IPS DF 4.7 (cell line): ENCODE measurements at regions not wholly inside any gene's neighbourhood (a gene's known extent, or its start where the extent isn't known, plus 50 kb on each side); places are given as distances from the start of the nearest gene placed in this dataset.
"Not testable (repeated sequence)": the region's sequence is repeated elsewhere in the genome, so short reads cannot be mapped to it uniquely, and the experiment has no call there.

Source experiments
- DNase-seq: peaks from one replicate; pipeline ENCODE4 v3.0.0-alpha.2; 2013; ENCODE audit warnings: low spot score; ENCODE audit errors: extremely low read depth

- DNase-seq = no peak
Measured at GRCh38 chr12:46573347-46573658, 200.7 kb upstream of the SLC38A2 start.

DNA sequence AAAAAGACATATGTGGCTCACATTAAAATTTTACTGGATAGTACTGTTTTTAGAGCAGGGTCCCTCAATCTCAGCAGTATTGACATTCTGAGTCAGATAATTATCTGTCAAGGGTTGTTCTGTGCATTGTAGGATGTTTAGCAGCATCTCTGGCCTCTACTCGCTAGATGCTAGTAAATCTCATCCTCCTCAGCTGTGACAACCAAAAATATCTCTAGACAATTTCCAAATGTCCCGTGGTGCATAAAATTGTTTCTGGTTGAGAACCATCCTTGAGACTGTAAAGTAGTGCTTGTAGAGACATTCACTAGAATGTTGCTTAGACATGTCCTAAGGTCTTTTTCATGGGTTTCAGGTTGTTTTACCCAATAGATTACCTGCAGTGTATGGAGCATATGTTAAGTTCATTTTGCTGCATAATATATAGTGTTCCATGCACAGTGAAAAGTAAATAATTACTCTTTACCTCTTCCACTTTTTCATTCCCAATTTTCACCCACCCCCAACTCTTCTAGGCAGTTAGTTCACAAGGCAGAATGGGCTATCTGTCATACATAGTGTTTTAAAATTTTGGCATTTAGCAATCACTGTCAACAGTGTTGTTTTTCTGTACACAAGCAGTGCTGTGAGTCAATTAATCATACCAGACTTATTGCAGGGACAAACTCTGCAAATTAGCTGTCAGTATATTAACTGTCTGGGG is 200.2 kb upstream of the SLC38A2 start:
- no peak for DNase-seq

GRCh38 chr12:46571608-46572007 is 199.0 kb upstream of the SLC38A2 start:
- DNase-seq = no peak

DNA sequence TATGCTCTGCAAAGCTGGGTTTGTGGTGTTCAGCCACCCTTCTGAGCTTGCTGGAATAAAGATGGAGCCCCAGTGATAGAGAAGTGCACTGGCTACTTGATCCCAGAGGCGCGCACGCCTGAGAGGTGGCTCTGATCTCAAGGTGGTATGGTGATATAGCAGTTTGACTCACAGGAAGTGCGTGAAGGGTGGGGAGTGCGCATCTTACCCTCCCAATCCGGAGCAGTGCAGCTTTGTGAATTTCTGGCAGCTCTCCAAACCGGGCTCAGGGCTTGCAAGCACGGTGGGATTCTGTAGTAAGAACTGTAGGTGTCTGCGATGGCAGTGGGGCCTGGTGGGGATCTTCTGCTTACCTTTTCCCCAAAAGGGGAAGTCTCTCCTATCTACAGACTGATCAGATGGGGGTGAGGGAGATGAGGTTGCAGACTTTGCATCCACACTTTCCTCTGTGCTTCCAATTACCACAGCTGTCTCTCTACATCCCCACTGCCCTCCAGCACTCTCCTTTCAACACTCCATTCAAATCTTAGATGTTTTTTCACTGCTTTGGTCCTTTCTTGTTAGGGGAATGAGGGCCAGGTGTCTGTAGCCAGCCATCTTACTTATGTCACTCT is 197.4 kb upstream of the SLC38A2 start:
- DNase-seq = no peak

DNA sequence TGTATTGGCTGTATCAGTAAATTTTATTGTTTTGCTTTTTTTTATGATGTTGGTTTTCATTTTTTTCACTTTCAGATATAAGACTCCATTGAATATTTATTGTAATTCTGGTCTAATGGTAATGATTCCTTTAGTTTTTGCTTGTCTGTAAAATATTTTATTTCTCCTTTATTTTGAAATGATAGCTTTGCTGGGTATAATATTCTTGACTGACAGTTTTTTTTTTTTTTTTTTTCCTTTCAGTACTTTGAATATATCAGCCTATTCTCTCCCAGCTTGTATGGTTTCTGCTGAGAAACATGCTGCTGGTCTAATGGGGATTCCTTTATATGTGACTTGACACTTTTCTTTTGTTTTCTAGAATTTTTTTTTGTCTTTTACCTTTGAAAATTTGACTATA is 195.1 kb upstream of the SLC38A2 start:
- no peak for DNase-seq

- DNase-seq = no peak
Measured at GRCh38 chr12:46562625-46563225, 190.2 kb upstream of the SLC38A2 start.

DNA sequence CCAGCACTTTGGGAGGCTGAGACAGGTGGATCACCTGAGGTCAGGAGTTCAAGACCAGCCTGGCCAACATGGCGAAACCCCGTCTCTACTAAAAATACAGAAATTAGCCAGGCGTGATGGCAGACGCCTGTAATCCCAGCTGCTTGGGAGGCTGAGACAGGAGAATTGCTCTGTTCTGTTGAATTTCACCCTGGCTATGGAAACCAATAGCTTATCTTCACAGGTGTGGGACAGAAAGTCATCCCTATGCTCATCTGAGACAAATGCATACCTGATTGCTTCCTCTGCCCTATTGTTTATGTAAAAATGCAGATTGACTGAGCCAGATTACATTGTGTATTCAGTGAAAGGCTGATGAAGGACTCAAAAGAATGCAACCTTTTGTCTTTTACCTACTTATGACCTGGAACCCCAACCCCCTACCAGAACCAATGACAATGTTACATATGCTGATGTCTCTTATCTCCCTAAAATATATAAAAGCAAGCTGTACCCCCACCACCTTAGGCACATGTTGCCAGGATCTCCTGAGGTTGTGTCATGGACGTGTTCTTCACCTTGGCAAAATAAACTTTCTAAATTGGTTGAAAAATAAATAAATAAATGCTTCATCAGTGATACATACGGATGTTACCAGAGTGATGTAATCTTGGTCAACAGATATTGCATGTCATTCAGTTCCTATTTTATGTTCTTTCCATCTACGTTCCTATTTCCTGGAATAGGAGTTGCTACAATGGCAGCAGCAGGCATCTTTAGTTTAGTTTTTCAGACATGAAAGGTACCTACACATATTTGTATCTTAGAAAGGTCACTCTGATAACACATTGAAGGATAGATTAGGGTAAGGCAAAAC is 189.4 kb upstream of the SLC38A2 start:
- DNase-seq = not testable (repeated sequence)

DNA sequence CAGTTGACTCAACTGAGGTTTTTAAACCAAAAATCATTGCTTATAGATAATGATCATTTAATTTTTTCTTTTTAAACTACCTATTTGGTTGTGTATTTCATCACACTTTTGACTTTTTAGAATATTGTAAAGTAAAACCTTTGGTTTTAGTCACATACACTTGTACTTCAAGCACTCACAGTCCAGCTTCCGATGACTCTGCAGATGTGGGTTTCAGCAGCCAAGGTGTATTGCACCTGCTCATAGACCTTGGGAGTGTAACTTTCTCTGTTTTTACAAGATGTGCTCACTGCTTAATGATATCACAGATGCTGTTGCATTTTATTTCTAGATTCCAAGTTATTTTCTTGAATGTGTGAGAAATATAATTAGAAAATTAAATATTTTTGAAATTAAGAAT is 188.3 kb upstream of the SLC38A2 start:
- no peak for DNase-seq

GRCh38 chr12:46560089-46560488 is 187.5 kb upstream of the SLC38A2 start:
- no peak for DNase-seq

DNA sequence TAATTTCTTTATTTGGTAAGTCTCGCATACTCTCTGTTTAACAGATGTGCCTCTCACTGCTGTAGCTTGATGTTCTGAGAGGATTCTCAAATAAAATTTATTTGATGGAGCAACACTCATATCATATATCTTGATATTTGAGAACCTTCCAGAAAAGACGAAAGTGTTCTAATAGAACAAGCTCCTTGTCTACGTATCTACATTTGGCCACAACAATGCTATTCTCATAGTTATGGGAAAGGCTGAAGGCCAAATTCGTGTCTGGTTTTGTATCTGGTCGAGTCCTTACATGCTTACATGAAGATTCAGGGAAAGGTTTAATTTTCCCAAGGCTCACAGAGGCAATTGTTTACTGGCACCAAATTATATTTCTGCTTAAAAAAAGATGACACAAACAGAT is 186.7 kb upstream of the SLC38A2 start:
- DNase-seq = no peak

GRCh38 chr12:46558677-46559076 is 186.1 kb upstream of the SLC38A2 start:
- no peak for DNase-seq

DNA sequence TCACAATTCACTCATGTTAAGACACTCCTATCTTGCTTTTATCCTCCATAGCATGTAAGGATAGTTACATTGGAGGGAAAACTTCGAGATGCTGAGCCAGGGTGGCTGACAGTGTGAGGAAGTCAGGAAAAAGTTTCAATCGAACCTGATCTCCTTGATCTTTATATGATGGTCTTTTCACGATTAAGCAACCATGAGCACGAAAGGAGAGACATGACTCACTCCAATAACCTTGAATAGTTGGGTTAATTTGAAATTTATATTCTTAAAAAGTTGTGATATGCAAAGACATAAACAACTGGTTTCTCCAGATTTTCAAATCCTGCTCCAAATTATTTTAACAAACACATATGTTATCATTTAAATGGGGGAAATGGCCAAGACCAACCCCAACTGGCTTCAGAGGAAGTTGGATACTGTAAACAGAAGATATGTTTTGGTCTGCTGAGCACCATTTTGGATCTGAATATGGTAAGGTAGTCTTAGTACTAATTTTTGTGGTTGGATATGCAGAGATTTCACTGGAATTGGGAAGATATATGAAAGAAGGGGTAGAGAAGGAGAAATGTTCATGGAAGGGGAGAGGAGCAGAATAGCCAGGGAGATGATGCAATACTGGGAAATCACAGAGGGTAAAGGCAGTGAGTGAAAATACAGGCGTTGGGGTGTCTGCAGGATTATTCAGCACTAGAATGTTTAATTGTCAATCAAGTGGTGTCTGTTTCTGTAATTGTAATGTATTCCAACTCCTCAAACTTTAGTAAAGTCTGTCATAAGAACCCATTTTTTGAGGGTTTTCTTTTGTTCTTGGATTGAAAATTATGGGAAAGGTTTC is 185.2 kb upstream of the SLC38A2 start:
- DNase-seq = no peak

DNA sequence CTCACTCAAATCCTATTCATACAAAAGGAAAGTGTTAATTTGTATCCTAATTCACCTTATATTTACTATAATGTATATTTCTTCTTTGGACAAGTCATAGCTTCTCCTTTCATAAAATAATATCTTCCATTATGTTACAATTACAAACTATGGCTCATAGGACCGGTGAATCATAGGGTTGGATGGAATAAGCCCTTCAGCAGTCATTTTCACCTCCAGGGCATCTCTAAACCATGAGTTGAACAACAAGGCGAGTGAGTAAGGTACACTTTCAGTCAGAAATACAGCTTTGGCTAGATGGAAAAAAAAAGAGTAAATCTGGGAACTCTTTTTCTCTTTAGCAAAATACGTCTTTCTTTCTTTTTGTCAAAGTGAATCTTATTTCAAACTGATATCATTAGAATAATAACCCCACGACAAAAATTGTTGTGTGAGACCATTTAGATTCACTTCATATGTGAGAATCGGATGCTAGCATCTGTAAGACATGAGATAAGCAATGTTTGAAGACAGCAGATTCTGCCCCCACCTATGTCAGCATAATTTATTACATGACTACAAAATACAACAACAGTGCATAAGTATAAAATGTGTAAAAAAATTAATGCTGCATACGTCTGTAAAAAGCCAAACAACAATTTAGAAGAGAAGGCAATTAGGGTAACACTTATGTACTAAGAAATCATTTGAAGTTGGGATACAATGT is 184.4 kb upstream of the SLC38A2 start:
- DNase-seq = no peak

GRCh38 chr12:46556105-46556559 is 183.6 kb upstream of the SLC38A2 start:
- no peak for DNase-seq

DNA sequence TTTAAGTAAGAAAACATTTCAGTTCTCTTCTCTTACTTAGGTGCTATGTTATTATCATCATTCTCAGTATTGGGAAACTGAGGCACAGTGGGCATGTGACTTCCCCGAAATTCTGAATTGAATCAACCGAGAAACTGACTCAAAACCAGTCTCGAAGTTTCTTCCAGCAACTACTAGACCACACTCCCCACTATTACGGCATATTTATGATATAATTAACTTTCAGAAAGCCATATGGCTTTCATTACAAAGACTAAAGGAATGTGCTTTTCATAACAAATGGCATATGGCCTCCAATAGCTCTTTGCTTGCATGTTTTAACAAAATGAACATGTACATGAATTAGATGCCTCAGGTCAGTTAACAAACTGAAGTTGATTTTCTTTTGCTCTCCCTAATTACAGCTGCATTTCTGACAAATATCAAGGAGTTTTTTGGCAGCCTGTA is 182.9 kb upstream of the SLC38A2 start:
- DNase-seq = no peak

GRCh38 chr12:46554460-46554859 is 181.9 kb upstream of the SLC38A2 start:
- DNase-seq = no peak

DNA sequence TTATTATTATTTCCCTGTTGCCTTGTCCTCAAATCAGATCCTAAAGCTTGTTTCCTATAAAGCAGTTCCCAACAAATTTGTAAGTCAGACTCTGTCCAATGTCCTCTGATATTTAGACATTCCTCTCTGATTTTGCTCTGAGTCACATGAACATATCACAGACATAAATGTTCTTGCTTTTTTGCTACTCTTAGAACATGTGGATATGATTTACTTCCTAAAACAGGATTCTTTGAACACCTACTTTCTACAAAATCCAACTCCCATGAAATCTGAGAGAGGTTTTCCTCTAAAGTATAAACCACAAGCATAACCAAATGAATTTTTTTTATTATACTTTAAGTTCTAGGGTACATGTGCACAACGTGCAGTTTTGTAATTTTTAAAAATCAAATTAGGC is 181.3 kb upstream of the SLC38A2 start:
- DNase-seq = no peak

DNA sequence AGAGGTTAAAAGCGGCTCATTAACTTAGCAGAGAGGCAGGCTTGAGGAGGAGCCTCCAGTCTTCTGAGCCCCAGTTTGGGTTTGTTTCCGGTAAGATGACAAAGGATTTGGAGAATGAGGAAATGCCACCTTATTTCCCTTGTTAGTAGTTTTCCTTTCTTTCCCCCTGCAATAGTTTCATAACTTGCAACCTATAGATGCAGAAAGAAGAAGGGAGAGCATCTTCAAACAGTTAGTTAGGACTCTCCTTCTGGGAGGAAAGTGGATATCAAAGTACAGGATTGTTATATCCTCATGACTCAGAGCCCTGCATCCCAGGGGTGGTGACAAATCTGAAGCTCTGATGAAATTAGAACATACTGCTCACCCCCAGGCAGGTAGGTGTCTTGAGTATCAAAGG is 180.7 kb upstream of the SLC38A2 start:
- DNase-seq = no peak

DNA sequence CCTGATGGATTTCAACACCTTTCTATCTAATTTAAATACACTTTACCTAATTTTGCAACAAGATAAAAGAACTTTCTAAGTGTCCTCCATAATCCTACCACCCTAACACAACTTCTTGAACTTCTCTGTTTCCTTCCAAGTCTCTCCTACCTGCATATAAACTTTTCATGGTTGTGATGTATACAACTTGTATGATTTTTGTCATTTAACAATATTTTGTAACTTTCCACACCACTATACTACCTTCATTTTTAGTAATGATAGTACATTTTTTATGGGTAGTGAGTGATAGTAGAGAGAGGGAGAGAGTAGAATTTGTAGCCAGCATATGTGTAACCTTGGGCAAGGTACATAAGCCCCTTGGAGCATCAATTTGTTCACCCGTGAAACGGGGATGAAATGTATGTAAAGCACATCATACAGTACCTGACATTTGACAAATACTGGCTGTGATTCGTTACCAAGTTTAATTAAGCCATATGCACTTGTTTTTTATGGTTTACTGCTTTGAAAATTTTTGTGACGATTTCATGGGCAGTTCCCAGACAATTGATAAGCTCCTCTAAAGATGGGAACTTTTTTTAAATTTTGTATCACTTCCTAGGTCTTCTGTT is 177.8 kb upstream of the SLC38A2 start:
- no peak for DNase-seq
